Kidney tubule cell (primary cell): ENCODE measurements at regions not wholly inside any gene's neighbourhood (a gene's known extent, or its start where the extent isn't known, plus 50 kb on each side); places are given as distances from the start of the nearest gene placed in this dataset.
"Not testable (repeated sequence)": the region's sequence is repeated elsewhere in the genome, so short reads cannot be mapped to it uniquely, and the experiment has no call there.

Experiments
- DNase-seq: peaks from one replicate; pipeline ENCODE4 v3.0.0-alpha.2; 2018; ENCODE audit warnings: low spot score

DNA sequence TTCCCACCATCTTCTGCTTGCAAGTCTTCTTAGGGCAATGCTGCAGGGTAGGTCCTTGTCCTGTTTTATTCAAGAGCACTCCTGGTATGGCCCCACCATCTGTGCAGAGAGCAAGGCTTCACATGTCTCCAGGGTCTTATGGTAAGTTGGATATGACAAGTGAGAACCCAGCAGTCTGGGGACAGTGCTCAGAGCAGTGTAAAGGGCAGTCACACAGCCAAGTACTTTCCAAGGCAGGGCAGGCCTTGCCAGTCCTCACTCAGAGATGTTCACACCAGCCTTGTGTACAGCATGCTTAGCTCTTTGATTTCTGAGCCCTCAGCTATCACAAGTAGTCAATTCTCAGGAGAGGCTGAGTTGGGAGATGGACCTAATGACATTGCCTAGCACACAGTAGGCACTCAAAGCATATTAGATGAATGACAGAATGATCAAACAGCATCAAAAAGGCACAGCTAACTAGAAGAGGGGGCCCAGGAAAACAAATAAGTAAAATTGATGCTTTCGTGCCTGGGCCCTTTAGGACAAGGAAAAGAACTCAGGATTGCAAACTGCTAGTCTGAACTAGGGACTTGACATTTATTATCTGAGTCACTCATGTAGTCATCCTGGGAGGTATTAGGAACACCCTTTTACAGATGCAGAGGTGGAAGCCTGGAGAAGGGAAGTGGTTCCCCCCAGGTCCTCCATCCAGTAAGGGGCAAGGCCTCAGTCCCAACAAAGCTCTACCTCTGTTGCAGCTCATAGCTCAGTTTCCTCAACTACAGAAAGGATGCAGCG is 86.7 kb upstream of the CTAGE1 start:
- DNase-seq = peak; percentile 54

DNA sequence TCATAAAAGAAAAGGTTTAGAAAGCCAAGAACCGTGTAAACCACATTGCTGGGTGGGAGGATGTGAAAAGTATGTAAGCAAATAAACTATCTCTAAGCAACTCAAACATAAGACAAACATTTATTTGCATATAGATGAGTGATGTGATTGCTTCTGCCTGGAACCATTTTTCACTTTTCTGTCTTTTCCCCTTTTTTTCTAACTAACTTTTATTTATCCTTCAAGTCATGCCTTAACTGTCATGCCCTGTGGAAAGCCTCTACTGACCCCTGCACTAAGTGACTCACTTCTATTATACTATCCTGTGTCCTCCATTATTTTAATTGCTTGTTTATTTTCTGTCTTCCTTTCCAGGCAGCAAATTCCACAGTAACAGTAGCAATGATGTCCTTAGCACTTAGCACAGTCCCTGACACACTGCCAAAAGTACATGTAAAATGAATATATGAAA is 87.5 kb upstream of the CTAGE1 start:
- DNase-seq = peak; percentile 6

DNA sequence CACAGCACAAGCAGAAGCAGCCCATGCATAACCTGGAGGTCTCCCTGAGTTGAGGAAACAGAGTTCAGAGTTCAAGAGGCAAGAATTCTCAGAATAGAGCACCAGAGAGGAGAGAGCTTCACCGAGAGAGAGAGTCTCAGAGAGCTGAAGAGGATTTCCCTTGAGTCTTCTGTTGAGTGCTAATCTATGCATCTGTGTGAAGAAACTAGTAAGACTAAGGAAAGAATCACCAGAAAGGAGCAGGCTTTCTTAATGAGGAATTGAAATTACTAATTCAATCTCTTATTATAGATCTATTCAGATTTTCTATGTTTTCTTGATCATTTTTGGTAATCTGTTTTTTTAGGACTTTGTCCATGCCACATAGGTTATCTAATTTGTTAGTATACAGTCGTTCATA is 89.3 kb upstream of the CTAGE1 start:
- DNase-seq = no peak

- DNase-seq = no peak
Observed at GRCh38 chr18:22509423-22509822, 91.7 kb upstream of the CTAGE1 start.

DNA sequence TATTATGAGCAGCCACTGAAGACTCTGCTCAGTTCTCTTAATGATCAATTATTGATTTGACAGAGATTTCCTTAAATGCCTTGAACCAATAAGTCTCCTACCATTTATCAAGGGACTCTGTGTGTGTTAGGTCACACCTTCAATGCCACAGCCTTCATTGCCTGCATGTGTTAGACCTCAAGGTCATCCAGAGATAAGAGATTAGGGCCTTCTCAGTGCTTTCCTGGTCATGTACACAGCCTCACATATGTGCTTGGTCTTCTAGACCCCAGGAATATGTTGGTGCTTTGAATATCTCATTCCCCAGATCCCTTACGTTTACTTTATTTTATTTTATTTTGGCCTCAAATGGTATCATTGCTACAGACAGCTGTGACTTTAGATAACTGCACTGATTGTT is 93.0 kb upstream of the CTAGE1 start:
- no peak for DNase-seq

- DNase-seq = no peak
Observed at GRCh38 chr18:22513721-22514481, 96.2 kb upstream of the CTAGE1 start.

DNA sequence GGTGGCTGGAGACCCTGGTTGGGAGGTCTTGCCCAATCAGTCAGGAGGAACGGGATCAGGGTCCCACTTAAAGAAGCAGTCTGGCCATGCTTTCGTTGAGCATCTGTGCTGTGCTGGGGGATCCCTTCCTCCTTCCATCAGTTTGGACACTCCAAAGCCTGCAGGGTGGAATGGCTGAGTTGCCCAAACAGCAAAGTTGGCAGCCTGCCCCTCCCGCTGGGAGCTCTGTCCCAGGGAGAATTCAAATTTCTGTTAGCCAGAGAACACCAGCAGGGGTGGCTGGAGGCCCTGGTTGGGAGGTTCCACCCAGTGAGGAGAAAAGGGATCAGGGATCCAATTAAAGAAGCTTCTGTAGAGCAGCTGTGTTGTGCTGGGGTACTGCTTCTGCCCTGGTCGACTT is 96.9 kb upstream of the CTAGE1 start:
- DNase-seq = no peak

DNA sequence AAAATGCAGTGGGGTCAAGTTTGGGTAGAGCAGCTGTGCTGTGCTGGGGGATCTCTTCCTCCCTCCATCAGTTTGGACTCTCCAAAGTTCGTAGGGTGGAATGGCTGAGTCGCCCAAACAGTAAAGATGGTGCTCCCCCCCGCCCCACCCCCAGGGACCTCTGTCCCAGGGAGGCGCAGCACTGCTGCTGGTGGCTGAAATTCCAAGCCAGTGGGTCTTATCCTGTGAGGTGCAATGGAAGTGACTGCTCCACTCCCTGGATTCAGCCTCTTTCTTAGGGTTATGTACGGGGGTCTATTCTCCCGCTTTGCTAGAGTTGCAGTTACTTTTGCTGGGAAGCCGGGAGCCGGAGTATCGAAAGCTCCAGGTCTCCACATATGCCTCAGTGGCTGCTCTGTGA is 97.5 kb upstream of the CTAGE1 start:
- DNase-seq = no peak

DNA sequence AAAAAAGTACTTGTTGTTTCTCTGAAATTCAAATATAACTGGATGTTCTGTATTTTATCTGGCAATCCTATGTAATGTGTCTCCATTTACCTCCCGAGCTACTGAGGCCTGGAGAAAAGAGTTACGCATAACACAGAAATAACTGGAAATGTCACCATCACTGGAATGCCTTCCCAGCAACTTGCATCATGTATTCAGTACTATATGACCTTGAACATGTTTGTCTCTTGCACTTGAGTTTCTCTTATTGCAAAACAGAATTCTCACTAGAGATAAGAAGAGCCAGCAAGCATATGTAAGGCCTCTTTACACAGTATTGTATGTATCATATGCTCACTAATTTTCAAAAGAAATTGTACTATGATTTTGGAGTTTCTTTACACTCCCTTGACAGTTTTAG is 99.6 kb upstream of the CTAGE1 start:
- DNase-seq = no peak

GRCh38 chr18:22521026-22521707 is 103.5 kb upstream of the CTAGE1 start:
- DNase-seq = no peak

- DNase-seq = no peak
Observed at GRCh38 chr18:22523481-22523880, 105.8 kb upstream of the CTAGE1 start.

DNA sequence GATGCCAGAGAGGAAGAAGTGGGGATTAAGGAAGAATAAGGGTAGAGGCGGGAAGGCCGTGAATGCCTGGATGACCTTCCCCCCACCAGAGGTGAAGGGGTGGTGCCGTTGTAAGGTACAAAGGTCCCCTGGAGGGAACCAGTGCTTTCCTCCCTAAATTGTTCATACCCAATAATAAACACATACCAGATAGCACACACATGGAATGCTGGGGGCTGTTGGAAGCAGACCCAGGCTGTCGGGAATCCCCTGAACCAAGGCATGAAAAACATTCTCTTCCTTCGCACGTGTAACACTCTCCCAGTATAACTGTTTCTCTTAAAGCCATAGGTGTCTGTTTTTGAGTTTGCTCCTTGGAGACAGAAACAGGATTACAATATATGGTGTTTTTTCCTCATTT is 107.1 kb upstream of the CTAGE1 start:
- no peak for DNase-seq

DNA sequence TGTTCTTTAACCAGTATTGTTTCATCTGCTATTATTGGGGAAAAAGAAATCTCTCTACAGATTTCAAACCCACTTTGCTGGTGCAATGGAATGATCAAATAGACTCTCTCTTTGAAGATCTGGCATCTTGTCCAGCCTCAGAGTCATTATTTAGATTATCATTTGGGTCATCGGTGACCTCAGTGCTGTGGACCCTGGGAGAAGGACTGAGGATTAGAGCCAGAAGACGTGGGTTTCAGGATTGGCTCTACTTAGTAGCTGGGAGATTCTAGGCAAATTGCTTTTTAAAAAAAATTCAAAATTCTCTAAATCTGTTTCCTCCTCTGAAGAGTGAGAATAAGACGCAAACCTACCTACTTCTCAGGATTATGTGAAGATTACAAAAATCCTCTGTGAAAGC is 107.6 kb upstream of the CTAGE1 start:
- DNase-seq = no peak

DNA sequence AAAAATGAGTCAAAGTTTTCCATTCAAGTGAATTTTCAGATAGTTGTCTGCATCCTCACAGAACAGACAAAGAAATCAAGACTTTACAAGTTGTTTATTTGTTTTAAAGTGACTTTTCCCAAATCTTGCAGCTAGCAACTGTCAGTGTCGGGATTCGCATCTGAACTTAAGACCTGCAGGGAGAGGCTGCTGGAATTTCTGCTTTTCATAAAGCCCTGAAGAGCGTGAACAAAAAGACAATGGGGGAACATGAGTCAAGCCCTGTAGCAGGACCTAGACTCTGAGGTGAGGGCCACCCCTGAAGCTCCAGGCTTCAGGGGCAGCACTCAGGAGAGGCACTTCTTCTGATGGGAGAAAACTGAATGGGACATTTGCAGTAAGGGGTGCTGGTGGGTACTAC is 108.2 kb upstream of the CTAGE1 start:
- DNase-seq = no peak

DNA sequence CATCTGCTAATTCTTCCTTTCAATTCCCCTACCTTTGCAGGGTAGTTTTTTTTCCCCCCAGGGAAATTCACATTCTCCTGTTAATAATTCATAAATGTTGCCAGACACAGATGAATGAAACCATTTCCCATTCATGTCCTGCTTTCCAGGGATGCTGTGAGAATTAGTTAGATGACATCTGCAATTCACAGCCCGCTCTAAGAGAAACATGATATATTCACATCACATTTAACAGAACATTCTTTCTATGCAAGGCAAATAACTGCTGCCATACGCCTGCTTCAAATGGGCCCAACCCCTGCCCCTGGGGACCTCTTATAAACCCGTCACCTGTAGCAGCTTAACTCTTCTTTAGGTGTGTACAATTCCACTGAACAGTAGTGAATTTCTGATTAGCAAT is 110.6 kb upstream of the CTAGE1 start:
- DNase-seq = no peak

DNA sequence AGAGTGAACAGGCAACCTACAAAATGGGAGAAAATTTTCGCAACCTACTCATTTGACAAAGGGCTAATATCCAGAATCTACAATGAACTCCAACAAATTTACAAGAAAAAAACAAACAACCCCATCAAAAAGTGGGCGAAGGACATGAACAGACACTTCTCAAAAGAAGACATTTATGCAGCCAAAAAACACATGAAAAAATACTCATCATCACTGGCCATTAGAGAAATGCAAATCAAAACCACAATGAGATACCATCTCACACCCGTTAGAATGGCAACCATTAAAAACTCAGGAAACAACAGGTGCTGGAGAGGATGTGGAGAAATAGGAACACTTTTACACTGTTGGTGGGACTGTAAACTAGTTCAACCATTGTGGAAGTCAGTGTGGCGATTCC is 117.0 kb upstream of the CTAGE1 start:
- DNase-seq = not testable (repeated sequence)

DNA sequence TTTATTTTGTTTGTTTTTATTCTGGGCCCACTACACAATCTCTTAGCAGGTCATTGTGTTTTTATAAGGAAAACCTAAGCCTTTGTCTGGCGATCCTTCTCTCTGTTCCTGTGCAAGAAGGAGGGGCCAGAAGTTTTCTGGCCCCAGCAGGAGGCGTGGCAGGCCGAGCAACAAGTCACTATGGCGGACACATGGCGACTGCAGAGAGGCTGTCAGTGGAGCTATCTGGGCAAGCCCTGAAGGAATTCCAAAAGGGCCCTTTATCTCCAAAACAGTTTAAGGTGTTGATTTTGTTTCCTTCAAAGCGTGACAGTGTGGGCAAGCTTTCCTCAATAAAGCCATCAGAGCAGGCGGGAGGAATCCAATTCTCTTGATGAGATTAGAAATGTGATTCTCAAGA is 118.8 kb upstream of the CTAGE1 start:
- DNase-seq = no peak

- no peak for DNase-seq
Observed at GRCh38 chr18:22538426-22538825, 120.7 kb upstream of the CTAGE1 start.

- no peak for DNase-seq
Observed at GRCh38 chr18:22539051-22539765, 121.5 kb upstream of the CTAGE1 start.

DNA sequence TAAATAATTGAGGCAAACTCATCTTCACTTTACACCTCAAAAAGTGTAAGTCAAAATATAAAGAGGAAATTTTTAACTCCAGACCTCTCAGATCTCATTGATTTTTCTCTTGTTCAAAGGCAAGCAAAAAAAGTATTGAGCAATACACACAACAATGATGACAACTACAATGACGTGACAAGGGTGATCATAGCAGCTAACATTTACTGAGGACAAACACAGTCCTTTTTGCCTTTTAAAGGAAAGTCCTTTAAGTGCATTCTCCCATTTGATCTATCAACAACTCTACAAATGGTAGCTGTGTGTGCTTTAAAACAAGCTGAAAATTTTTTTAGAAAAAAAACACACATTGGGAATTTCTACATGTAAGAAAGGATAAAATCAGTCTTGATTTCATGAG is 123.5 kb upstream of the CTAGE1 start:
- no peak for DNase-seq

- DNase-seq = peak; percentile 57
Observed at GRCh38 chr18:22542406-22542835, 124.7 kb upstream of the CTAGE1 start.

- no peak for DNase-seq
Observed at GRCh38 chr18:22543769-22544168, 126.1 kb upstream of the CTAGE1 start.
